ENCODE measurements at regions not wholly inside any gene's neighbourhood (a gene's known extent, or its start where the extent isn't known, plus 50 kb on each side); places are given as distances from the start of the nearest gene placed in this dataset.

DNA sequence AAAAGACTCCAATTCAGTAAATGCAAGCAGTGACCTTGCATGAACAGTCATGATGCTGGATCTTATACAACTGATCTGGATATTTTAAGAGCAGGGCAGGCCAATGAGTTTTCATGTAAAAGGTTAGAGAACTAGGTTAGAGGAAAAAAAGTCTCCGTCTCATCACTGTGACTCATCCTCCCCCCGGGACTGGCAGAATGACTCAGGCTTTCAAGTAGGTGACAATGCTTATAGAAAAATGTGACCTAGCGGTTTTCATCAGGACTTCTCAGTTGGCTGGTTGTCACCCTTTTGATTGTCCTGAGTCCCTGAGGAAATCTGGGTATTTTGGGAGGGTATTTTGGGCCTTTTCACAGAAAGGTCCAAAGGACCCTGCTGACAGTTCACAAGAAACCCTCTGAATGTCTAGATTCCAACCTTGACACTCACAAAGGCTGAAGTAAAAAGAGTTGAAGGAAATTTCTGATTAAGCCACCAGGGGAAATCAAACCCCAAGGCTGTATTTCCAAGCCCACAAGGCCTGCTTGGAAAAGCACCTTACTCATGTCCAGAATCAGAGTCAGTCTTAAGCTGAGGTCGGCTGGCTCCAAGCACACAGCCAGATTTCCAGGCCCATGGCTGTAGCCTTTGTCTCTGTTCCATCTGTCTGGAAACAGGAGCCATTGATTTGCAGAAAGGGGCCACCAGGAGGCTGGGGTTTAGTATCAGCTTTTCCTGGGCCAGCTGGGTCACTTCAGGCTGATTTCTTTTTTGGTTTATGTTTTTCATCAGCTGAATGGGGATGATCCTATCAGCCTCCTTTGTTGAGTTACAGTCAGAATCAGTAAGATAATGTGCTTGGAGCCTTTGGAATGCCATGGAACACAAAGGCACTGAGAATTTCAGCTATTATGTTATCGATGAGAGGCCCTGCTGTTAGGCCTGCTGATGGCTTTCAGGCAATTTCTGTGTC is 226.4 kb upstream of the HABP2 start:
- ATAC-seq = peak; percentile 64 to 69

DNA sequence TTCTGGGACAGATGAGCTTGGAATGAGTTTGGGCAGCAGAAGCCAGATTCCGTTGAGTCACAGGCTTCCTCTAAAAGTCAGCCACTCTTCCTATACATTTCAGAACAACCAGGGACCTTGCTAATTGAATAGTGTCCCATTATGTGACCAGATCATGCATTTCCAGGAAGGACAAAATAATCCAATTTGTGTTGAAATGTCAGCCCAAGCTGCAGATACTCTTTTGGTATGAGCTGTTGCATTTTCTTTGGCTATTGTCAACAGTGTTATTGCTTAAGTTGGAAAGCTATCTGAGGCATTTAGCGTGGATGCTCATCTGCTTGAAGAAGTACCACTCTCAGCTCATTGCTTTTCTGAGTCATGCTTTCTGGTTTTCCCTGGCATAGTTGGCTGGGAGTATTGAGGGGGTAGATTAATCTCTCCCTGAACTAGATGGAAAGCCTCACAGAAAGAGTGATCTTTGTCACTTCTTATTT is 223.7 kb upstream of the HABP2 start:
- ATAC-seq = no peak

GRCh38 chr10:113331961-113332360 is 220.9 kb upstream of the HABP2 start:
- ATAC-seq = no peak

DNA sequence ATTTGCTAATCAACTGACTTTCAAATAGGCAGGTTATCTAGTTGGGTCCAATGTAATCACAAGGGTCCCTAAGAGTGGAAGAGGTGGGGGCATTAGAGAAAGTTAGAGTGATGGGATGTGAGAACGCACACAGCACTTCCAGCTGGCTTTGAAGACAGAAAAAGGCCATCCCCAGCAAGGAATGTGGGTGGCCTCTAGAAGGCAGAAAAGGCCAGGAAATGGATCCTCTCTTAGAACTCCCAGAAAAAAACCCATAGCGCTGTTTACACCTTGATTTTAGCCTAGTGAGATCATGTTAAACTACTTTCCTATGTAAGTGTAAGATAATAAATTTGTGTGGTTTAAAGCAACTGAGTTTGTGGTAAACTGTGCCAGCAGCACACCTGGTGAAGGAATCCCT is 219.5 kb upstream of the HABP2 start:
- no peak for ATAC-seq

DNA sequence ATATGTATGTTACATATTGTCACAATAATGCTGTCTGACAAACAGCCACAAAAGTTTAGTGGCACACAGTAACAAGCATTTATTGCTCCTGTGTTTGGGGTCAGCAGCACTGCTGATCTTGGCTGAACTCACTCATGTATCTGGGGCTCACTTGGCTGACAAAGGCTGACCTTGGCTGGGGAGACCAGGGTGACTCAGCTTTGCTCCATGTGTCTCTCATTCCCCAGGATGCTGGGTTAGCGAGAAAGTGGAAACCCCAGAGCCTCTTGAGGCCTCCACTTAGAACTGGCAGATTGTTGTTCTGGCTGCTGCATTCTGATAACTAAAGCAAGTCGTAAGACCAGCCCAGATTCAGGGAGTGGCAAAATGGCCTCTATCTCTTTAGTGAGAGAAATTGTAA is 217.3 kb upstream of the HABP2 start:
- no peak for ATAC-seq

- ATAC-seq = no peak
Measured at GRCh38 chr10:113336549-113337130, 216.2 kb upstream of the HABP2 start.

GRCh38 chr10:113337142-113337541 is 215.7 kb upstream of the HABP2 start:
- no peak for ATAC-seq

- no peak for ATAC-seq
Measured at GRCh38 chr10:113339121-113339520, 213.7 kb upstream of the HABP2 start.

GRCh38 chr10:113340282-113340681 is 212.6 kb upstream of the HABP2 start:
- ATAC-seq = no peak

- no peak for ATAC-seq
Measured at GRCh38 chr10:113341138-113341537, 211.7 kb upstream of the HABP2 start.

DNA sequence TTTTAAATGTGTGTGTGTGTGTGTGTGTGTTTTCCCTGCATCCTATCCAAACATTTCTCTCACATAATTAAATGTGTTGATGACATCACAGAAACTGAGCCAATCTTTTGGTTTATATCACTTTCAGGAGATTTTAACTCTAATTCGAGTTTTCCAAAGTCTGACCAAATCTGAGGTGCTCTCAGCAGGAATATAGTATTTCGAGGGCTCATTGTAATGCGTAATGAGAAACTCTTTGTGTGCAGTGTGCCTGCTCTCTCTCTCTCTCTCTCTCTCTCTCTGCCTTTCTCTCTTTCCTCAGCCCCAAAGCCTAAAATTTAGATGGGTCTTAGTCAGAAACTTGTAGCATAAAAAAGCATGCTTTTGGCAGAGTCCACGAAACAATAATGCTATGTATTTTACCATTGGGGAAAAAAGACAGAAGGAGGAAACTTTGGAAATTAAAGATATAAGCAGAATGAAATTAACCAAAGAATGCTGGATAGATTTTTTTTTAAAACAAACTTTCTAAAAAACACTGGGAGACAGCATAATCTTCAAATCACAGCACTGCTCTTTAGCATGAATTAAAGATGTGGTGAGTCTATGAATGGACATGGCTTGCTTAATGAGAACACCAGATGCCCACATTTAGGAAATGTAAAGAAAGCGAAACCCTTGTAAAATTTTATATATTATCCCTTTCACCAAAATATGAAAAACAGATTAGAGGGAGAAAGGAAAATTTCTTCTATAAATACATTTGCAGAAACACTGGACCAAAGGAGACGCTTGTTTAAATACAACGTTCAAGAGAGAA is 206.8 kb upstream of the HABP2 start:
- no peak for ATAC-seq

DNA sequence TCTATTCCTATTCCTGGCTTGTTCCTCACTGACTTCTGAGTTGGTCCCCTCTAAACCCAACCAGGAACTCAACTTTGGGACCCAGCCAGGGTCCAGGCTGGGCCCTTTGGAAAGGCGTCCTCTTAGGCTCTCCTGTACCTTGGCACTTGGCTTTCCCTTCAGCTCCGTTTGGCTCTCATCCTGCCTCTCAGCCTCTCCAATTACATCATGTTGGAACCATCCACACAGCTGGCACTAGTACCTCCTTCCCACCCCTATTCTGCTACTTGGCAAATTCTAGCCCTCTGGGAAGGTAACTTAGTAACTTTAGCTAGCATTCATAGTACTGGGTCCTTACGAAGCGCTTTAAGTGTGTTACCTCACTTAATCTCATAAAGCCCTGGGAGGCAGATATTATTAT is 205.3 kb upstream of the HABP2 start:
- ATAC-seq = no peak

DNA sequence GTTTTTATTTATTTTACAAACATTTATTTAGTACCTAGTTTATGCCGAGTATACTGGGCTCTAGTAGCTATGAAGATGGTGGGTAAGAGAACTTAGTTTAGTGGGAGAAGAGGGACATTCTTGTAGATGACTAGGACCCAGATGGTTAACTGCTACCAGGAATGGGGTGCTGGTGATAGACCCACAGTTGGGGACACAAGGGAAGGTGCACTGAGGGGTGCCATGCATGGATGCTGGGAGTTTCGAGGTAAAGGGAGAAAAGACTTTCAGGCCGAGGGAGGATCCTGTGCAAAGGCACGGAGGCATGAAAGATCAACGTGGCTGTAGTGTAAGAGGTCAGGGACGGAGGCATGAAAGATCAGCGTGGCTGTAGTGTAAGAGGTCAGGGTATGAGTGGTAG is 204.2 kb upstream of the HABP2 start:
- no peak for ATAC-seq

- no peak for ATAC-seq
Measured at GRCh38 chr10:113350311-113351040, 202.4 kb upstream of the HABP2 start.

DNA sequence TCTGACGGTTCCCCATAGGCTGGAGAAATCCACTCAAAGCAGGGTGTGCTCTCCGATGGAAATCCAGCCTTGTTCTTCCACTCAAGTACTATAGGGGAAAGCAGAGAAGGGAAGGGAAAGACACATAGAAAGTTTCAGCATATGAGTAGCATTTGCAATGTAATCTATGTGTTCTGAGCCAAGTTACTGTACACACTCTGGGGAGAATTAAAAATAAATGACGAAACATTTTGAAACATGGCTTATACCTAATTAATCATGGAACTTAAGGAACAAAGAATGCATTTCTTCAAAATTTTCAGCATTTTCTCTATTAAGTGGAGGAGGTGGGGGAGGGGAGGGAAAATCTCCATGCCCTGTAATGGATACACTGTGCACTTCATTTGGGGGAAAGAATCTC is 198.1 kb upstream of the HABP2 start:
- ATAC-seq = no peak

GRCh38 chr10:113356794-113357680 is 195.8 kb upstream of the HABP2 start:
- ATAC-seq = no peak

- no peak for ATAC-seq
Measured at GRCh38 chr10:113357681-113358300, 195.1 kb upstream of the HABP2 start.

DNA sequence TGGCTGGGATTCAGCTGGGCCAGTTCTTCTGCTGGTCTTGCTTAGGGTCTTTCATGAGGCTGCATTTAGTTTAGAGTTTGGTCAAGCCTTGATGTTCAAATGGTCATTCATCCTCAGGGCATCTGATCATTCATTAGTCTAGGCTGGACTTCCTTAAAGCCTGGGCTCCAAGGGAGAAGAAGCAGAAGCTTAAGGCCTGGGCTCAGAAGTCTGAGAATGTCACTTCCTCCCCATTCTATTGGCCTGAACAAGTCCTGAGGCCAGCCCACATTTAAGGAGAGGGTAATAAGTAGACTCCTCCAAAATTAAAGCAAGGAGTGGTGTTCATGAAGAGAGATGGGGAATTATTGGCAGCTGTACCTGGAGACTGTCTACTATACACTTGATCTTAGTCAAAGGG is 193.2 kb upstream of the HABP2 start:
- no peak for ATAC-seq

DNA sequence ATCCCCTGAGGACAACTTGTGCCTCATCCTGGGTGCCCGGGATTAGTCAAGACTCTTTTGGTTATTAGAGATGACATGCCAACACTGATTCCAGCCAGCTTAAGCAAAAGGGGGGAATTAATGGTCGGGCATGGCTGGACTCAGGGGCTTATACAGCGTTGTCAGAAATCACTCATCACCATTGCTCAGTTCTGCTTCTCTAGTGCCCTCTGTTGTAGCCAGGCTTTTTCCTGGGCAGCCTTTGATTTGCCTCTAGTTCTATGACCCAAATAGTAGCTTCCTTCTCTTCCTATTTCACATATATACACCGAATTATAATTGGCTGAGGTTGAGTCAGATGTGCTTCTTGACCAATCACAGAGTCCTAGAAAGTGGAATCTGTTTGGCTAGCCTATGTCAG is 192.0 kb upstream of the HABP2 start:
- ATAC-seq = no peak

DNA sequence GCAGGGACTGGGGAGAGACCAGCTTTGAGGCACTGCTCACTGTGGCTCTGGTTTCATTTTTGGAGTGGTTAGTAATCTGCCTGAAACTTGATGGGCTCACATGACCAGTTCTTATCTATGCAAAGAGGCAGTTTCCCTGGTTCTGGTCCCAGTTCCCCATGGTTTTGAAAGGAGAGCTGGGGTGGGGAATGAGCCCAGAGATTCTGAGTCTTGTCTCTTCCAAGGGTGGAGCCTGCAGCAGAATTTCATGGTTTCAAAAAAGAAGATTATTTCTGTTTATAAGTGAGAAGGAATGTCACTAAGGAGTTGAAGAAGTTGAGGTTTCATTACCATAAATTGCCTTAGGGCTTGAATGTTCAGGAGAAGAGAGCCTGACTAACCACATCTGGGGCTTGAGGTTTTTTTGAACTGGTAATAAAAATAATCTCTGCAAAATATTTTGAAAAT is 190.2 kb upstream of the HABP2 start:
- no peak for ATAC-seq

GRCh38 chr10:113364227-113364626 is 188.6 kb upstream of the HABP2 start:
- ATAC-seq = no peak

Measured in activated CD4-positive, CD25-positive, alpha-beta regulatory T cell treated with anti-CD3 and anti-CD28 coated beads, Interleukin-2, amount 50 U/mL, for 24 hours (primary cell).